HG02981 (cell line): ENCODE measurements at regions not wholly inside any gene's neighbourhood (a gene's known extent, or its start where the extent isn't known, plus 50 kb on each side); places are given as distances from the start of the nearest gene placed in this dataset.

Experiments
- ATAC-seq: cut with Tn5 transposase; IDR thresholded peaks from one replicate; pipeline ENCODE4 v1.9.1; 2021; ENCODE audit warnings: mild to moderate bottlenecking, moderate library complexity; ENCODE audit not compliant: unreplicated experiment

GRCh38 chr9:101792475-101792874 is 54.0 kb upstream of the GRIN3A start:
- ATAC-seq = no peak

DNA sequence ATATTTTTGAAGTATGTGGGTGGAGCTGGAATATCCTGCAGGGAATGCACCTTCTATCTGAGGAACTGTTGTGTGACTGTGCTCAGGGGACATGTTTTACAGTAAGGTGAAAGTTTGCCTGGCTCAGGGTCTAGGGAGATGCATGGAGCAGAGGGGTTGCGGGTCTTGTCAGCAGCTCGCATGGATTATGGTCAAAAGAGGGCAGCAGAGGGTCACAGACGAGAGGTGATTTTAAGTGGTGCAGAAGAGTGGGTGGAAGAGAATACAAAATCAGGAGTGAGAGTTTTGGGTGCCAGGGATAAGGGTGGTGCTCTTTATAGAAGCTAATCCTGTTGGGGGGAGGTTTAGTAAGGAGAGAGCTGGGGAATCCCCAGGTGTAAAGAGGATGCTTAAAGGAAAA is 53.5 kb upstream of the GRIN3A start:
- ATAC-seq = no peak

- no peak for ATAC-seq
These were observed 53.1 kb upstream of the GRIN3A start for GRCh38 chr9:101791533-101791932.
